ENCODE measurements at regions not wholly inside any gene's neighbourhood (a gene's known extent, or its start where the extent isn't known, plus 50 kb on each side); places are given as distances from the start of the nearest gene placed in this dataset.
A peak's percentile ranks its signal among the peaks of the same experiment; 100 is the strongest.

- H3K27me3 Mint-ChIP-seq (ENCODE audit: low read depth, poor library complexity): no peaks in the 10 kb centered on the region
- peaks cover 5% of the 10 kb centered on the region for H3K36me3 Mint-ChIP-seq (ENCODE audit: low read depth)
- H3K4me1 Mint-ChIP-seq: peaks cover 28% of the 10 kb centered on the region
These were observed 443.7 kb downstream of the NR2F2 start for GRCh38 chr15:96774216-96774615.

GRCh38 chr15:96783746-96784145 lies 453.2 kb downstream of the NR2F2 start:
- no peak for TF ChIP-seq CTCF (IDR thresholded peaks at IDR 0.05)
- no peak for DNase-seq
- Mint-ChIP-seq H3K36me3 (ENCODE audit: low read depth) (no peaks in the 10 kb centered on the region), H3K27me3 (ENCODE audit: low read depth, poor library complexity) (peaks cover 5% of the 10 kb centered on the region), H3K4me1 (peaks cover 21% of the 10 kb centered on the region), H3K27ac (no peak overlapping the region), H3K4me3 (no peak overlapping the region), H3K9me3 (no peaks in the 10 kb centered on the region)

More at GRCh38 chr15:96774216-96774615, 443.7 kb downstream of the NR2F2 start:
- DNase-seq: no peak
- no peak overlapping the region for H3K27ac Mint-ChIP-seq
- no peak for TF ChIP-seq CTCF (IDR thresholded peaks at IDR 0.05)
- H3K4me3 Mint-ChIP-seq: no peak overlapping the region
- H3K9me3 Mint-ChIP-seq: peaks cover 9% of the 10 kb centered on the region

- H3K4me1 Mint-ChIP-seq: peaks cover 15% of the 10 kb centered on the region
- TF ChIP-seq CTCF (IDR thresholded peaks at IDR 0.05): no peak
- H3K9me3 Mint-ChIP-seq: no peaks in the 10 kb centered on the region
- no peaks in the 10 kb centered on the region for H3K36me3 Mint-ChIP-seq (ENCODE audit: low read depth)
- H3K4me3 Mint-ChIP-seq: no peak overlapping the region
- H3K27ac Mint-ChIP-seq: no peak overlapping the region
- no peaks in the 10 kb centered on the region for H3K27me3 Mint-ChIP-seq (ENCODE audit: low read depth, poor library complexity)
- DNase-seq: no peak
These were observed 459.5 kb downstream of the NR2F2 start for GRCh38 chr15:96790004-96790403.

- H3K4me1 Mint-ChIP-seq: peaks cover 25% of the 10 kb centered on the region
- peaks cover 6% of the 10 kb centered on the region for H3K27me3 Mint-ChIP-seq (ENCODE audit: low read depth, poor library complexity)
- TF ChIP-seq CTCF (IDR thresholded peaks at IDR 0.05): no peak
- H3K9me3 Mint-ChIP-seq: no peaks in the 10 kb centered on the region
- H3K4me3 Mint-ChIP-seq: no peak overlapping the region
- H3K36me3 Mint-ChIP-seq (ENCODE audit: low read depth): no peaks in the 10 kb centered on the region
- H3K27ac Mint-ChIP-seq: no peak overlapping the region
- no peak for DNase-seq
These were observed 461.7 kb downstream of the NR2F2 start for GRCh38 chr15:96792216-96792615.

- Mint-ChIP-seq H3K36me3 (ENCODE audit: low read depth) (no peaks in the 10 kb centered on the region), H3K27ac (peak overlapping the region; percentile 9), H3K9me3 (no peaks in the 10 kb centered on the region), H3K27me3 (ENCODE audit: low read depth, poor library complexity) (peaks cover 6% of the 10 kb centered on the region), H3K4me3 (no peak overlapping the region), H3K4me1 (peaks cover 43% of the 10 kb centered on the region)
- no peak for DNase-seq
- no peak for TF ChIP-seq CTCF (IDR thresholded peaks at IDR 0.05)
These were observed 466.3 kb downstream of the NR2F2 start for GRCh38 chr15:96796841-96797240.

GRCh38 chr15:96801576-96802150 lies 471.2 kb downstream of the NR2F2 start:
- peaks cover 53% of the 10 kb centered on the region for H3K4me1 Mint-ChIP-seq
- H3K4me3 Mint-ChIP-seq: no peak overlapping the region
- no peaks in the 10 kb centered on the region for H3K36me3 Mint-ChIP-seq (ENCODE audit: low read depth)
- no peak for TF ChIP-seq CTCF (IDR thresholded peaks at IDR 0.05)
- H3K27ac Mint-ChIP-seq: no peak overlapping the region
- H3K9me3 Mint-ChIP-seq: peaks cover 3% of the 10 kb centered on the region
- peaks cover 2% of the 10 kb centered on the region for H3K27me3 Mint-ChIP-seq (ENCODE audit: low read depth, poor library complexity)
- DNase-seq: no peak
